T-cell (primary cell): ENCODE measurements at regions not wholly inside any gene's neighbourhood (a gene's known extent, or its start where the extent isn't known, plus 50 kb on each side); places are given as distances from the start of the nearest gene placed in this dataset.

Experiments used
- ATAC-seq, 4 experiments: fragments of 200-7000 bp in 3 of 4; fragments of 150-1000 bp in 1 of 4; cut with Tn5 transposase; replicated peaks in 1 of 4; 1 replicate in 3 of 4; 2 replicates in 1 of 4; pipeline ENCODE4 v1.10.0; 2021; ENCODE audit warnings: moderate library complexity in 3 of 4, mild to moderate bottlenecking in 2 of 4, moderate number of reproducible peaks in 1 of 4
- CTCF ChIA-PET, 2 donors: fragments of 300-600 bp; sonication (Branson Sonifier 250); formaldehyde crosslinking; loops; one replicate each; lab custom pipeline; 2022; ENCODE audit warnings: antibody characterized with exemption in 2 of 2; lab: Charles Lee
- POLR2A ChIA-PET, 2 donors: fragments of 300-600 bp; sonication (Branson Sonifier 250); formaldehyde crosslinking; loops; one replicate each; lab custom pipeline; 2022; ENCODE audit warnings: antibody characterized with exemption in 2 of 2; lab: Charles Lee
- DNase-seq, 35 experiments: peaks; one replicate each; pipeline versions ENCODE4 v3.0.0 to v3.0.0-alpha.2; 2013 to 2023
- H3K27ac ChIP-seq: one replicate; pipeline ENCODE4 v1.5.1; 2013; ENCODE audit warnings: low read length
- H3K27me3 ChIP-seq, 2 experiments: replicated peaks in 1 of 2; 1 replicate in 1 of 2; 2 replicates in 1 of 2; pipeline versions ENCODE4 v1.6.1 to v1.7.0; 2013; ENCODE audit warnings: low read length in 1 of 2, mixed read lengths in 1 of 2; ENCODE audit not compliant: control insufficient read depth in 2 of 2, insufficient read depth in 2 of 2; ENCODE audit errors: extremely low read depth in 1 of 2
- H3K36me3 ChIP-seq, 2 donors: 1 replicate in 1 of 2; 2 replicates in 1 of 2; pipeline versions ENCODE4 v1.6.1 to v1.7.0; 2013; ENCODE audit warnings: low read length in 1 of 2; ENCODE audit not compliant: control insufficient read depth in 2 of 2, insufficient read depth in 1 of 2; ENCODE audit errors: extremely low read depth in 1 of 2
- H3K4me1 ChIP-seq, 2 experiments: 1 replicate in 1 of 2; 2 replicates in 1 of 2; pipeline versions ENCODE4 v1.6.1 to v1.7.0; 2013; ENCODE audit warnings: low read length in 2 of 2, mixed read lengths in 1 of 2; ENCODE audit not compliant: insufficient read depth in 2 of 2, control insufficient read depth in 1 of 2; ENCODE audit errors: extremely low read depth in 1 of 2
- H3K4me3 ChIP-seq, 2 donors: 1 replicate in 1 of 2; 2 replicates in 1 of 2; pipeline versions ENCODE4 v1.5.1 to v1.7.0; 2013; ENCODE audit warnings: mild to moderate bottlenecking in 2 of 2, low read length in 1 of 2, moderate library complexity in 1 of 2; ENCODE audit not compliant: control insufficient read depth in 1 of 2; ENCODE audit errors: extremely low read depth in 1 of 2
- H3K9me3 ChIP-seq: 2 replicates; pipeline ENCODE4 v1.7.0; 2013
- H3K27ac Mint-ChIP-seq, 2 donors: one replicate each; pipeline ENCODE4 v1.8.0; 2020 to 2021; ENCODE audit warnings: mild to moderate bottlenecking in 2 of 2, mixed read lengths in 2 of 2
- H3K27me3 Mint-ChIP-seq, 2 donors: one replicate each; pipeline ENCODE4 v1.8.0; 2021 to 2022; ENCODE audit warnings: mixed read lengths in 2 of 2
- H3K36me3 Mint-ChIP-seq: one replicate; pipeline ENCODE4 v1.8.0; 2021; ENCODE audit warnings: mixed read lengths
- H3K4me1 Mint-ChIP-seq, 3 donors: one replicate each; pipeline ENCODE4 v1.8.0; 2020 to 2022; ENCODE audit warnings: mixed read lengths in 3 of 3, mild to moderate bottlenecking in 1 of 3
- H3K4me3 Mint-ChIP-seq, 3 donors: one replicate each; pipeline ENCODE4 v1.8.0; 2020 to 2022; ENCODE audit warnings: mild to moderate bottlenecking in 3 of 3, mixed read lengths in 3 of 3, moderate library complexity in 3 of 3
- H3K9me3 Mint-ChIP-seq, 3 donors: one replicate each; pipeline ENCODE4 v1.8.0; 2020 to 2022; ENCODE audit warnings: mixed read lengths in 3 of 3
- WGBS: methylation state at CpG from one replicate; pipeline ENCODE4 v1.1.5; 2013; ENCODE audit warnings: missing lambda C conversion rate; ENCODE audit not compliant: insufficient coverage; 5-methylcytosine and 5-hydroxymethylcytosine counted together

DNA sequence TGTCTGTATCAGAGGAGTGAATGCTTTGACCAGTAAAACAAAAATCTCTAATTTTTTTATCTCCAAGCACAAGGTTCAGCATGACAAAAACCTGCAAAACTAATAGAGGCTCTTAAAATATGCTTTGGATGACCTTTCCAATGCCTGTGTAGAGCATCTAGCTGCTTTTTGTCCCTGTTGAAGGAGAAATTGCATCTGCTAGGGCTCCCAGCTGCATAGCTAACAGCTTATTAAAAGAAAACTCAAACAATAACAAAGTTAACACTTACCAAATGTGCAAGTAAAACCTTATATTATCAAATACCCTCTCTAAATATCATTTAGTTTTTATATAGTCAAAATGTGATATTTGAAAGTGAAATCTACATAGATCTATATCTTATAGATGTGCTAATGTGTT is 378.6 kb downstream of the CD109 start:
- H3K27me3 Mint-ChIP-seq, result no peaks in the 10 kb centered on the region
- Histone ChIP-seq H3K27me3 (no peaks in the 10 kb centered on the region), H3K4me1 (no peaks in the 10 kb centered on the region), H3K27ac (no peak overlapping the region), H3K9me3 (no peaks in the 10 kb centered on the region), H3K4me3 (no peak overlapping the region), H3K36me3 (no peaks in the 10 kb centered on the region)
- H3K4me3 Mint-ChIP-seq, result no peak overlapping the region
- H3K27ac Mint-ChIP-seq, result no peak overlapping the region
- H3K9me3 Mint-ChIP-seq, result peaks cover 0 to 5% (median 0%) of the 10 kb centered on the region in 3 donors
- ChIA-PET POLR2A (interaction anchor here in 1 of 2 donors (0.6 kb wide), 1 partner anchor 1109 kb away, joined by 3 read pairs; no protein-coding TSS in a partner anchor), CTCF (no interaction called here)
- no peaks in the 10 kb centered on the region for H3K36me3 Mint-ChIP-seq
- DNase-seq (no peak), ATAC-seq (no peak)
- H3K4me1 Mint-ChIP-seq, result no peaks in the 10 kb centered on the region

DNA sequence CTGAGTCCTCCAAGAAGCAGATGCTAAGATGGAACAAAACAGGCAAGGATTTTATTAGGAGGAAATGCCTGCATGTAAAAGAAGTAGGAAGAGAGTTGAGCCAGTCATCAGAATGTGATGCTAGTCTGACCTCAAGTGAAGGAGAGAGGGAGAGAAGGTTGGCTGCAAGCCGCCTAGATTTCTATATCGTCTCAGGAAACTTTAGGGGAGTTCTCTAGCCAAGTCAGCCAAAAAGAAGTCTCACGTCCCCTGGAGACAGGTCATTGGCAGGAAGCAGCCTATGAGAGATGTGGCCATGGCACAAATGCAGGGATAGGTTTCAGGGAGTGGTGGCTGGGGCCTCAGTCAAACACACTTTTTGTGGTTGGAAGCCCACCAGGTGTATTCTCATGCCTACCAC is 378.0 kb downstream of the CD109 start:
- CTCF ChIA-PET, result no interaction called here
- POLR2A ChIA-PET, result no interaction called here
- ATAC-seq, result no peak
- H3K4me1 Mint-ChIP-seq, result no peaks in the 10 kb centered on the region
- H3K4me3 Mint-ChIP-seq, result no peak overlapping the region
- peaks cover 0 to 5% (median 0%) of the 10 kb centered on the region in 3 donors for H3K9me3 Mint-ChIP-seq
- no peaks in the 10 kb centered on the region for H3K27me3 Mint-ChIP-seq
- H3K27ac Mint-ChIP-seq, result no peak overlapping the region
- no peak for DNase-seq
- H3K36me3 Mint-ChIP-seq, result no peaks in the 10 kb centered on the region
- Histone ChIP-seq H3K36me3 (no peaks in the 10 kb centered on the region), H3K27me3 (no peaks in the 10 kb centered on the region), H3K27ac (no peak overlapping the region), H3K4me1 (no peaks in the 10 kb centered on the region), H3K9me3 (no peaks in the 10 kb centered on the region), H3K4me3 (no peak overlapping the region)
- WGBS, result 44% methylated on average over 3 of the region's 3 CpGs

DNA sequence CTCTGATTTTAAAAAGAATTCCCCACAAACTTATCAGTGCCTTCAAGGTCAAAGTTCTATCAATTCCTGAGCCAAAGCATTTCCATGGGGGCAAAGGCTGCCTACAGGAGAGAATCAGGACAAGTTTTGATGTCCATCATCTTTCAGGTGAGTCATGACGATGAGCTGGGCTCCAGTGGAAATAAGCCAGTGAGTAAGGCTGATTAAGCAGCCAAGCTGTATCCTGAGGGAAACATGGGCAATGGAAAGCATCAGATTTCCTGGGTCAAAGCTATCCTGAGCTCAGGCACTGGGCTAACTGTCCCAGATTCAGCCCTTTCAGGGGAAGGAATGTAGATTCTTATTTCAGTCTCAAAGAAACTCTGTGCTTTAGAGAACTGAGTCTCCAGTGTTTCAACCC is 377.4 kb downstream of the CD109 start:
- CTCF ChIA-PET, result no interaction called here

DNA sequence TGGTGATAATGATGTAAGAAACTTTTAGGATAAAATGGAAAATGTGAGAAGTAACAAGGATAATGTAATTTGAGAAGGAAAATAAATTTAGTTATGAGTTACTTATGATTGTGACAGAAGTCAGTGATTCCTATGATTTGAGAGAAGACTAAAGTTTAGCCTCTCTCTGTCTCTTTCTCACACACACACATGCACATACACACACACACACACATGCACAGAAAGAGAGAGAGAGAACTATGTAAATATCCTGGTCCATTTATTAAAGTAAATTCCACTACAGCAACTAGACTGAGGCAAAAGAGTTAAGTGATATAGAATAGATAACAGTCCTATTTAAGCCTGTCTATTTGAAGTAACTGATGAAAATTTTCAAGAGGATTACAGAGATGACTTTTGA is 375.2 kb downstream of the CD109 start:
- no peaks in the 10 kb centered on the region for H3K36me3 Mint-ChIP-seq
- H3K27me3 Mint-ChIP-seq, result no peaks in the 10 kb centered on the region
- no peak overlapping the region for H3K4me3 Mint-ChIP-seq
- no peaks in the 10 kb centered on the region for H3K4me1 ChIP-seq
- ChIA-PET CTCF (no interaction called here), POLR2A (no interaction called here)
- H3K9me3 ChIP-seq, result no peaks in the 10 kb centered on the region
- DNase-seq, result no peak
- no peak overlapping the region for H3K27ac ChIP-seq
- ATAC-seq, result no peak
- no peaks in the 10 kb centered on the region for H3K36me3 ChIP-seq
- H3K9me3 Mint-ChIP-seq, result peaks cover 0 to 3% (median 0%) of the 10 kb centered on the region in 3 donors
- no peak overlapping the region for H3K4me3 ChIP-seq
- no peak overlapping the region for H3K27ac Mint-ChIP-seq
- no peaks in the 10 kb centered on the region for H3K27me3 ChIP-seq
- no peaks in the 10 kb centered on the region for H3K4me1 Mint-ChIP-seq

More for the DNA sequence above, 377.4 kb downstream of the CD109 start:
- H3K27me3 ChIP-seq, result no peaks in the 10 kb centered on the region
- no CpG with 5 or more reads among the region's 1 CpG for WGBS
- peaks cover 0 to 5% (median 0%) of the 10 kb centered on the region in 3 donors for H3K9me3 Mint-ChIP-seq
- no peak overlapping the region for H3K27ac Mint-ChIP-seq
- no peaks in the 10 kb centered on the region for H3K9me3 ChIP-seq
- ATAC-seq (no peak), DNase-seq (no peak)
- H3K4me3 ChIP-seq, result no peak overlapping the region
- POLR2A ChIA-PET, result no interaction called here
- no peak overlapping the region for H3K4me3 Mint-ChIP-seq
- no peaks in the 10 kb centered on the region for H3K36me3 ChIP-seq
- H3K4me1 Mint-ChIP-seq, result no peaks in the 10 kb centered on the region
- H3K27ac ChIP-seq, result no peak overlapping the region
- no peaks in the 10 kb centered on the region for H3K4me1 ChIP-seq
- H3K27me3 Mint-ChIP-seq, result no peaks in the 10 kb centered on the region
- H3K36me3 Mint-ChIP-seq, result no peaks in the 10 kb centered on the region

DNA sequence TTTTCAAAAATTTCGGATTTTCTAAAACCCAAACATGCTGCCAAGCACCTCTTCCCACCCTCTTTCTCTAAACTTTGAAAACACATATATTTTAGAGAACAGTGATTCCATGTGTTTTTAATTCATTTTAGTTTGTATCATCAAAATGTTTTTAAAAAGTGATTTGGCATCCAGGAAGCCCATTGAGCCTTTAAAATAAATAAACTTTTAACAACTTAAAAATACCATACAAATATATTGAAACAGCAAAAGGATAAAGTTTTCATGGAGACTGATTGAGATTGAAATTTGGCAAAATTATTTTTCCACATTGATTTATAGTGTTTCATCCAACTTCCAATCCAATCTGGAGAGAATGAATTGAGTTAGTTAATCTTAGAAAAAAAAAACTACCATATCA is 374.7 kb downstream of the CD109 start:
- Histone ChIP-seq H3K36me3 (no peaks in the 10 kb centered on the region), H3K4me3 (no peak overlapping the region), H3K27me3 (no peaks in the 10 kb centered on the region), H3K27ac (no peak overlapping the region), H3K9me3 (no peaks in the 10 kb centered on the region), H3K4me1 (no peaks in the 10 kb centered on the region)
- Mint-ChIP-seq H3K36me3 (no peaks in the 10 kb centered on the region), H3K9me3 (peaks cover 0 to 3% (median 0%) of the 10 kb centered on the region in 3 donors), H3K27ac (no peak overlapping the region), H3K4me3 (no peak overlapping the region), H3K27me3 (no peaks in the 10 kb centered on the region), H3K4me1 (no peaks in the 10 kb centered on the region)
- ATAC-seq (no peak), DNase-seq (no peak)
- WGBS, result no CpG with 5 or more reads among the region's 1 CpG
- CTCF ChIA-PET, result no interaction called here
- POLR2A ChIA-PET, result no interaction called here

DNA sequence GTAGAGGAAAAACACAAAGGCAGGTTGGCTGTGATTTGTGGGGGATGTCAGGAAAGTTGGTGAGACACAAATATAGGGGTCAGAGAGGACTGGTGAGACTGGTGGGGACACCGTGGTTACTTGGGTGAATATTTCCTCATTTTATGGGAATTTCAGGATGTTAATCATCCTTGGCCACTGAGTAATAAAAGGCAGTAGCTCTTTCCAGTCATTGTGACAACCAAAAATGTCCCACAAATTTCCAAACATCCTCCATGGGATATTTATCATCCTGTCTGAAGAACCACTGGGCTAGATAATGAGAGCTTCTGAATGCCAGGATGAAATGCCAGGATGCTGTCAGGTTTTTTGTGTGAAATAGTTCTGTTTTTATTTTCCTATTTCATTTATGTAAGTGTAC is 374.1 kb downstream of the CD109 start:
- Mint-ChIP-seq H3K9me3 (peaks cover 0 to 3% (median 0%) of the 10 kb centered on the region in 3 donors), H3K36me3 (no peaks in the 10 kb centered on the region), H3K4me1 (no peaks in the 10 kb centered on the region), H3K27ac (no peak overlapping the region), H3K27me3 (no peaks in the 10 kb centered on the region), H3K4me3 (no peak overlapping the region)
- no peaks in the 10 kb centered on the region for H3K27me3 ChIP-seq
- H3K9me3 ChIP-seq, result no peaks in the 10 kb centered on the region
- no peaks in the 10 kb centered on the region for H3K36me3 ChIP-seq
- ChIA-PET POLR2A (no interaction called here), CTCF (no interaction called here)
- H3K4me3 ChIP-seq, result no peak overlapping the region
- DNase-seq, result no peak
- no peaks in the 10 kb centered on the region for H3K4me1 ChIP-seq
- ATAC-seq, result no peak
- 80% methylated on average over 1 of the region's 1 CpG for WGBS
- H3K27ac ChIP-seq, result no peak overlapping the region

DNA sequence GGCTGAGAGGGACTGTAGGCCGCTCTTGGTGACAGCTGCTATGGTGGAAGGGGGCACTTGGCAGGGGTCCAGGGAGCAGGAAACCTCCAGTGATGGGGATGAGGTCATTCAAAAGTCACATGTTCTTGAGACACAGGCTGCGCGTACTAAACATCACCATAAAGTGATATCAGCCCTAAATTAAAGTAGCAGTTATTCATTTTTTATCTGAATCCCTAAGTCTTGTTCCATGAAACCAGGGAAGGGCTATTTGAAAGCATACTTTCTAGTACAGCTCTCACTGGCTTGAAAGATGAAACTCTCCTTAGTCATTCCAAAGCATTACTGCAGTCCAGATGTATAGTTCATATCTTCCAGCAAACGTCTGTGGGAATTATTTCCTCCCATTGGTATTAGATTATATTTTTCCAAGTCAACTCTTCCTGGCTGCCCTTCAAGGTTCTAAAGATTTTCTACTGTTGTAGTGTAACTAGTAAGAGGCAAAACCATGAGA is 373.1 kb downstream of the CD109 start:
- Histone ChIP-seq H3K9me3 (no peaks in the 10 kb centered on the region), H3K27ac (no peak overlapping the region), H3K4me1 (no peaks in the 10 kb centered on the region), H3K27me3 (no peaks in the 10 kb centered on the region), H3K4me3 (no peak overlapping the region), H3K36me3 (no peaks in the 10 kb centered on the region)
- Mint-ChIP-seq H3K36me3 (no peaks in the 10 kb centered on the region), H3K4me1 (no peaks in the 10 kb centered on the region), H3K4me3 (no peak overlapping the region), H3K9me3 (peaks cover 0 to 3% (median 0%) of the 10 kb centered on the region in 3 donors), H3K27ac (no peak overlapping the region), H3K27me3 (no peaks in the 10 kb centered on the region)
- no peak for ATAC-seq
- 67% methylated on average over 1 of the region's 4 CpGs for WGBS
- no peak for DNase-seq
- ChIA-PET POLR2A (no interaction called here), CTCF (no interaction called here)
